ENCODE measurements at regions not wholly inside any gene's neighbourhood (a gene's known extent, or its start where the extent isn't known, plus 50 kb on each side); places are given as distances from the start of the nearest gene placed in this dataset.

DNA sequence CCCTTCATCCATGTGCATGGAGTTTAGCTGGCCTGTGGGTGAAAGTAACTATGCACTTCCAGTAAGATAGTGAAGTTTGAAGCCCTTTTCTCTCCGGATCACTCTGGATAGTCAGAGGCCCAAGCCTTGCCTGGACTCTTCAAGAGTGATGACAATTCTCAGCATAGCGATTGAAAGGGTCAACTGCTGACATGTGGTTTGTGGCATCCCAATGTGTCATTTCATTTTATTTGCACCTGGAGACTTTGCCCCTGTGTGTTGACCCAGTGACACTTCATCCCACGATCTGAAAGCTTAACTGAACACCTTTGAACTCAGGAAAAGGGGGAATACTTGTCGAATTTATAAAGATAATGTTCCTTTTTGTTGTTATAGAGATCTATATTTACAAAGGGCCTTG lies 711.9 kb upstream of the TMEM132C start:
- H3K27ac ChIP-seq = no peak overlapping the region
- TF ChIP-seq EP300 (IDR thresholded peaks at IDR 0.05) (no peak), POLR2A (IDR thresholded peaks at IDR 0.05) (no peak)
- TF ChIP-seq, protein P1, sequence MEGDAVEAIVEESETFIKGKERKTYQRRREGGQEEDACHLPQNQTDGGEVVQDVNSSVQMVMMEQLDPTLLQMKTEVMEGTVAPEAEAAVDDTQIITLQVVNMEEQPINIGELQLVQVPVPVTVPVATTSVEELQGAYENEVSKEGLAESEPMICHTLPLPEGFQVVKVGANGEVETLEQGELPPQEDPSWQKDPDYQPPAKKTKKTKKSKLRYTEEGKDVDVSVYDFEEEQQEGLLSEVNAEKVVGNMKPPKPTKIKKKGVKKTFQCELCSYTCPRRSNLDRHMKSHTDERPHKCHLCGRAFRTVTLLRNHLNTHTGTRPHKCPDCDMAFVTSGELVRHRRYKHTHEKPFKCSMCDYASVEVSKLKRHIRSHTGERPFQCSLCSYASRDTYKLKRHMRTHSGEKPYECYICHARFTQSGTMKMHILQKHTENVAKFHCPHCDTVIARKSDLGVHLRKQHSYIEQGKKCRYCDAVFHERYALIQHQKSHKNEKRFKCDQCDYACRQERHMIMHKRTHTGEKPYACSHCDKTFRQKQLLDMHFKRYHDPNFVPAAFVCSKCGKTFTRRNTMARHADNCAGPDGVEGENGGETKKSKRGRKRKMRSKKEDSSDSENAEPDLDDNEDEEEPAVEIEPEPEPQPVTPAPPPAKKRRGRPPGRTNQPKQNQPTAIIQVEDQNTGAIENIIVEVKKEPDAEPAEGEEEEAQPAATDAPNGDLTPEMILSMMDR (IDR thresholded peaks at IDR 0.05) = no peak
- no peaks in the 10 kb centered on the region for H3K36me3 ChIP-seq
- no peaks in the 10 kb centered on the region for H3K27me3 ChIP-seq
- H3K9me3 ChIP-seq = peaks cover 0 to 4% (median 3%) of the 10 kb centered on the region in 4 donors
- DNase-seq = no peak
- intact Hi-C loops (cut with DNase I; ENCODE audit: low total_unique reads) = no loop called here
- H3K4me3 ChIP-seq = no peak overlapping the region
- H3K4me1 ChIP-seq = peaks cover 0 to 6% (median 0%) of the 10 kb centered on the region in 4 donors
- 55 to 71% (median 56%) methylated on average over 4 of the region's 4 CpGs for WGBS, 5 donors

DNA sequence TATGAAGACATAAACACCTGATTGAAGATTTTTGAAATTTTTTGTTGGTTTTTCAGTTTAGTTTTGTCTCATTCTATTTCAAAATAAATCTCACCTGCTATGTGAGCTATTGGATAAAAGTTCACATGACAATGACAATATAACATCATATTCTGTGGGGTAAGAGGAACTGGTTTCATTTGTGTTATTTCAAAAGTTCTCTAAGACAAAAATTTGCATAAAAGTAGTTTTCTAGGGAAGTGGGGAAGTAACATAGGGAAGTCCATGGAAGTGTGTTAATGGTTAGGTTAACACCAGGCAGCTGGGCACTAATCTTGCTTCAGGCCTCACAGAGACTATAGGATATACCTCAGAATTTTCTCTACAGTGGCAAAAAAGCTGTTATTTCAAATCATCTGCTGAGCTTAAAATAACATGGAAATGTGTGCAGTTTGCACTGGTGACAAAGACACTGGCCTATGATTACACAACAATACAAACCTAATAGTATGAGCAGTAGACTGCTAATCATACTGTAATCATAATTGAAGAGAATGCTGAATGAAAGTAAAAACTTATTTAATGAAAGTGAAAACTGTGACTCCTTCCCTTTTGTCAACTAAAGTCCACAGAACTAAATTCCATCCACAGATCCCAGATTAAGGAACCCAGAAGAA lies 710.6 kb upstream of the TMEM132C start:
- Histone ChIP-seq H3K27ac (no peak overlapping the region), H3K4me1 (peaks cover 0 to 6% (median 0%) of the 10 kb centered on the region in 4 donors), H3K4me3 (no peak overlapping the region), H3K9me3 (peaks cover 0 to 4% (median 2%) of the 10 kb centered on the region in 4 donors), H3K27me3 (no peaks in the 10 kb centered on the region), H3K36me3 (no peaks in the 10 kb centered on the region)
- DNase-seq = no peak
- TF ChIP-seq POLR2A (IDR thresholded peaks at IDR 0.05) (no peak), EP300 (IDR thresholded peaks at IDR 0.05) (no peak), POLR2AphosphoS5 (IDR thresholded peaks at IDR 0.05) (no peak)
- TF ChIP-seq, protein P1 (IDR thresholded peaks at IDR 0.05) = no peak
- intact Hi-C loops (cut with DNase I; ENCODE audit: low total_unique reads) = no loop called here

DNA sequence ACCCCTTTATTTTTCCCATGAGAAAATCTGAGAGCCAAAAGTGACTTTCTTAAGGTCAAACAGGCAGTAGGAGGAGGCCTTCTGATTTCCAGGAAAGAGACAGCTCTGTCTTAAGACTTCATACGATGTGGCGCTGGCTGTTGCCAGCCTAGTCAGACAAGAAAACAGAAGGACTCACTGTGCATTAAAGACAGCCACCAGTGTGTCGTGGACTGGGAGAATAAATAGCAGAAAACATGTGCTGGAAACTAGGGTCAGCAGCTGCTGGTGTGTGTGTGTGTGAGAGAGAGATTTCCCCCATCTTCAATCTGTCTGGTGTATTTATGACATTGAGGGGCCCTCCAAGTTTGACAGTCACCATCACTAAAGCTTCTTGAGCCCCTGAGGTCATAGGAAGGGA lies 708.6 kb upstream of the TMEM132C start:
- intact Hi-C loops (cut with DNase I; ENCODE audit: low total_unique reads) = no loop called here
- H3K9me3 ChIP-seq = no peaks in the 10 kb centered on the region
- H3K36me3 ChIP-seq = no peaks in the 10 kb centered on the region
- peak in 1 of 2 donors; percentile 14 for DNase-seq
- 44 to 65% (median 62%) methylated on average over 3 of the region's 3 CpGs for WGBS, 5 donors
- no peaks in the 10 kb centered on the region for H3K27me3 ChIP-seq
- no peak overlapping the region for H3K27ac ChIP-seq
- no peak for TF ChIP-seq POLR2AphosphoS5 (IDR thresholded peaks at IDR 0.05)
- TF ChIP-seq POLR2A (IDR thresholded peaks at IDR 0.05) = no peak
- TF ChIP-seq EP300 (IDR thresholded peaks at IDR 0.05) = no peak
- TF ChIP-seq, protein P1 (IDR thresholded peaks at IDR 0.05) = no peak
- H3K4me1 ChIP-seq = peaks cover 0 to 6% (median 0%) of the 10 kb centered on the region in 4 donors
- no peak overlapping the region for H3K4me3 ChIP-seq

GRCh38 chr12:127559349-127560040 lies 707.5 kb upstream of the TMEM132C start:
- WGBS, 5 donors = 22 to 30% (median 24%) methylated on average over 12 of the region's 12 CpGs
- TF ChIP-seq POLR2A (IDR thresholded peaks at IDR 0.05) = no peak
- TF ChIP-seq, protein P1 (IDR thresholded peaks at IDR 0.05) = peak in 2 of 7 experiments; percentile 13 to 21
- TF ChIP-seq POLR2AphosphoS5 (IDR thresholded peaks at IDR 0.05) = peak in 1 of 3 donors; percentile 41

More at GRCh38 chr12:127559349-127560040, 707.5 kb upstream of the TMEM132C start:
- Histone ChIP-seq H3K9me3 (no peaks in the 10 kb centered on the region), H3K4me3 (no peak overlapping the region), H3K4me1 (peaks cover 0 to 6% (median 0%) of the 10 kb centered on the region in 4 donors), H3K27me3 (no peaks in the 10 kb centered on the region), H3K36me3 (no peaks in the 10 kb centered on the region), H3K27ac (peak overlapping the region in 1 of 5 donors; percentile 53)
- intact Hi-C loops (cut with DNase I; ENCODE audit: low total_unique reads) = no loop called here
- peak; percentile 40 to 76 for DNase-seq

Data from stomach (tissue), 8 donors.